Activated T-helper 2 cell treated with anti-CD3 and anti-CD28 coated beads, Interferon-gamma antibody, Interleukin-2, Interleukin-4, amounts not matched to agents 10 μg/mL and 5 μg/mL and 100 μg/mL, durations not matched to agents 14 hours and 24 hours and 36 hours (primary cell): ENCODE measurements at regions not wholly inside any gene's neighbourhood (a gene's known extent, or its start where the extent isn't known, plus 50 kb on each side); places are given as distances from the start of the nearest gene placed in this dataset.

Experiments used
- DNase-seq: peaks from one replicate; pipeline ENCODE4 v3.0.0; 2021; ENCODE audit warnings: low spot score
- H3K27ac Mint-ChIP-seq: one replicate; pipeline ENCODE4 v1.8.0; 2021; ENCODE audit warnings: mixed read lengths
- H3K27me3 Mint-ChIP-seq: one replicate; pipeline ENCODE4 v1.8.0; 2021; ENCODE audit warnings: low read depth, mixed read lengths
- H3K36me3 Mint-ChIP-seq: one replicate; pipeline ENCODE4 v1.8.0; 2021; ENCODE audit warnings: low read depth, mixed read lengths
- H3K4me1 Mint-ChIP-seq: one replicate; pipeline ENCODE4 v1.8.0; 2021; ENCODE audit warnings: low read depth, mixed read lengths
- H3K4me3 Mint-ChIP-seq: one replicate; pipeline ENCODE4 v1.8.0; 2021; ENCODE audit warnings: low read depth, mild to moderate bottlenecking, moderate library complexity, mixed read lengths
- H3K9me3 Mint-ChIP-seq: one replicate; pipeline ENCODE4 v1.8.0; 2021; ENCODE audit warnings: mixed read lengths
- intact Hi-C: fragments of 100-400 bp; cut with micrococcal nuclease; formaldehyde crosslinking; loops from one replicate; pipeline ENCODE4 v1.15.1; 2023

- no peak overlapping the region for H3K4me3 Mint-ChIP-seq
- H3K4me1 Mint-ChIP-seq: peaks cover 18% of the 10 kb centered on the region
- H3K9me3 Mint-ChIP-seq: peaks cover 15% of the 10 kb centered on the region
- peaks cover 4% of the 10 kb centered on the region for H3K36me3 Mint-ChIP-seq
- H3K27me3 Mint-ChIP-seq: peaks cover 3% of the 10 kb centered on the region
- no peak overlapping the region for H3K27ac Mint-ChIP-seq
- DNase-seq: no peak
- intact Hi-C loops: loop anchor here (10.0 kb wide), 1 partner anchor 120 kb away; no protein-coding TSS in a partner anchor
These were observed 376.6 kb upstream of the EMCN start for GRCh38 chr4:100894339-100894870.

GRCh38 chr4:100891808-100892207 is 374.0 kb upstream of the EMCN start:
- intact Hi-C loops: loop anchor here (10.0 kb wide), 1 partner anchor 123 kb away; no protein-coding TSS in a partner anchor
- Mint-ChIP-seq H3K4me3 (no peak overlapping the region), H3K4me1 (peaks cover 18% of the 10 kb centered on the region), H3K36me3 (peaks cover 4% of the 10 kb centered on the region), H3K9me3 (peaks cover 21% of the 10 kb centered on the region), H3K27me3 (peaks cover 4% of the 10 kb centered on the region), H3K27ac (no peak overlapping the region)
- DNase-seq: no peak

GRCh38 chr4:100889898-100890297 is 372.1 kb upstream of the EMCN start:
- Mint-ChIP-seq H3K4me1 (peaks cover 7% of the 10 kb centered on the region), H3K4me3 (no peak overlapping the region), H3K36me3 (peaks cover 4% of the 10 kb centered on the region), H3K27ac (no peak overlapping the region), H3K27me3 (peaks cover 9% of the 10 kb centered on the region), H3K9me3 (peaks cover 26% of the 10 kb centered on the region)
- intact Hi-C loops: loop anchor here (10.0 kb wide), 1 partner anchor 125 kb away; no protein-coding TSS in a partner anchor
- no peak for DNase-seq

- peaks cover 4% of the 10 kb centered on the region for H3K36me3 Mint-ChIP-seq
- H3K27ac Mint-ChIP-seq: no peak overlapping the region
- peaks cover 13% of the 10 kb centered on the region for H3K27me3 Mint-ChIP-seq
- intact Hi-C loops: no loop called here
- peaks cover 26% of the 10 kb centered on the region for H3K9me3 Mint-ChIP-seq
- no peak for DNase-seq
- no peak overlapping the region for H3K4me3 Mint-ChIP-seq
- H3K4me1 Mint-ChIP-seq: peaks cover 4% of the 10 kb centered on the region
These were observed 371.6 kb upstream of the EMCN start for GRCh38 chr4:100889401-100889800.

GRCh38 chr4:100882661-100883060 is 364.8 kb upstream of the EMCN start:
- Mint-ChIP-seq H3K27me3 (peaks cover 14% of the 10 kb centered on the region), H3K4me3 (no peak overlapping the region), H3K36me3 (no peaks in the 10 kb centered on the region), H3K4me1 (no peaks in the 10 kb centered on the region), H3K27ac (no peak overlapping the region), H3K9me3 (peaks cover 12% of the 10 kb centered on the region)
- intact Hi-C loops: no loop called here
- DNase-seq: no peak

- H3K4me1 Mint-ChIP-seq: no peaks in the 10 kb centered on the region
- no peak overlapping the region for H3K27ac Mint-ChIP-seq
- no peak for DNase-seq
- peaks cover 10% of the 10 kb centered on the region for H3K27me3 Mint-ChIP-seq
- no peaks in the 10 kb centered on the region for H3K36me3 Mint-ChIP-seq
- peaks cover 5% of the 10 kb centered on the region for H3K9me3 Mint-ChIP-seq
- no peak overlapping the region for H3K4me3 Mint-ChIP-seq
- intact Hi-C loops: no loop called here
These were observed 363.5 kb upstream of the EMCN start for GRCh38 chr4:100881283-100881682.

- intact Hi-C loops: no loop called here
- no peaks in the 10 kb centered on the region for H3K36me3 Mint-ChIP-seq
- no peak for DNase-seq
- no peaks in the 10 kb centered on the region for H3K9me3 Mint-ChIP-seq
- no peaks in the 10 kb centered on the region for H3K4me1 Mint-ChIP-seq
- no peak overlapping the region for H3K4me3 Mint-ChIP-seq
- H3K27me3 Mint-ChIP-seq: peaks cover 6% of the 10 kb centered on the region
- no peak overlapping the region for H3K27ac Mint-ChIP-seq
These were observed 362.2 kb upstream of the EMCN start for GRCh38 chr4:100880011-100880410.

- H3K9me3 Mint-ChIP-seq: no peaks in the 10 kb centered on the region
- DNase-seq: no peak
- intact Hi-C loops: no loop called here
- no peak overlapping the region for H3K4me3 Mint-ChIP-seq
- no peaks in the 10 kb centered on the region for H3K36me3 Mint-ChIP-seq
- H3K4me1 Mint-ChIP-seq: no peaks in the 10 kb centered on the region
- peaks cover 4% of the 10 kb centered on the region for H3K27me3 Mint-ChIP-seq
- no peak overlapping the region for H3K27ac Mint-ChIP-seq
These were observed 361.6 kb upstream of the EMCN start for GRCh38 chr4:100879471-100879870.

- no peak overlapping the region for H3K4me3 Mint-ChIP-seq
- H3K9me3 Mint-ChIP-seq: no peaks in the 10 kb centered on the region
- no peaks in the 10 kb centered on the region for H3K27me3 Mint-ChIP-seq
- H3K36me3 Mint-ChIP-seq: no peaks in the 10 kb centered on the region
- peaks cover 3% of the 10 kb centered on the region for H3K4me1 Mint-ChIP-seq
- no peak overlapping the region for H3K27ac Mint-ChIP-seq
- intact Hi-C loops: no loop called here
- DNase-seq: no peak
These were observed 358.7 kb upstream of the EMCN start for GRCh38 chr4:100876546-100876945.

GRCh38 chr4:100875296-100876068 is 357.7 kb upstream of the EMCN start:
- Mint-ChIP-seq H3K27me3 (no peaks in the 10 kb centered on the region), H3K36me3 (no peaks in the 10 kb centered on the region), H3K4me3 (no peak overlapping the region), H3K9me3 (no peaks in the 10 kb centered on the region), H3K27ac (no peak overlapping the region), H3K4me1 (peaks cover 3% of the 10 kb centered on the region)
- DNase-seq: no peak
- intact Hi-C loops: no loop called here

- intact Hi-C loops: no loop called here
- H3K27me3 Mint-ChIP-seq: no peaks in the 10 kb centered on the region
- no peaks in the 10 kb centered on the region for H3K36me3 Mint-ChIP-seq
- peaks cover 3% of the 10 kb centered on the region for H3K4me1 Mint-ChIP-seq
- H3K4me3 Mint-ChIP-seq: no peak overlapping the region
- DNase-seq: no peak
- no peak overlapping the region for H3K27ac Mint-ChIP-seq
- H3K9me3 Mint-ChIP-seq: no peaks in the 10 kb centered on the region
These were observed 355.0 kb upstream of the EMCN start for GRCh38 chr4:100872811-100873210.

- peaks cover 3% of the 10 kb centered on the region for H3K4me1 Mint-ChIP-seq
- intact Hi-C loops: no loop called here
- no peak overlapping the region for H3K4me3 Mint-ChIP-seq
- no peaks in the 10 kb centered on the region for H3K9me3 Mint-ChIP-seq
- no peaks in the 10 kb centered on the region for H3K27me3 Mint-ChIP-seq
- DNase-seq: no peak
- H3K27ac Mint-ChIP-seq: no peak overlapping the region
- no peaks in the 10 kb centered on the region for H3K36me3 Mint-ChIP-seq
These were observed 353.3 kb upstream of the EMCN start for GRCh38 chr4:100870940-100871772.

- Mint-ChIP-seq H3K36me3 (no peaks in the 10 kb centered on the region), H3K4me3 (no peak overlapping the region), H3K27me3 (no peaks in the 10 kb centered on the region), H3K9me3 (no peaks in the 10 kb centered on the region), H3K4me1 (peaks cover 3% of the 10 kb centered on the region), H3K27ac (no peak overlapping the region)
- intact Hi-C loops: no loop called here
- no peak for DNase-seq
These were observed 351.5 kb upstream of the EMCN start for GRCh38 chr4:100869276-100869675.
